IMR-90 (cell line): ENCODE measurements at regions not wholly inside any gene's neighbourhood (a gene's known extent, or its start where the extent isn't known, plus 50 kb on each side); places are given as distances from the start of the nearest gene placed in this dataset.

Source experiments
- ATAC-seq: fragments of 200-7000 bp; cut with Tn5 transposase; 2 replicates; pipeline ENCODE4 v1.9.1; 2020; ENCODE audit warnings: low read depth, mild to moderate bottlenecking, moderate library complexity
- BruUV-seq: library from RNA; stranded (reverse); fragments of 400-500 nt; replicated peaks from 2 replicates; lab custom pipeline; 2021; lab: Mats Ljungman, UMichigan
- CTCF ChIA-PET: fragments of 300-600 bp; formaldehyde crosslinking; extraction: SDS; loops from one replicate; lab custom pipeline; 2021; ENCODE audit warnings: antibody characterized with exemption; lab: Yijun Ruan, JAX
- POLR2A ChIA-PET: fragments of 300-600 bp; sonication (Branson Sonifier 250); formaldehyde crosslinking; loops from one replicate; lab custom pipeline; 2022; ENCODE audit warnings: antibody characterized with exemption; ENCODE audit not compliant: unreplicated experiment; lab: Charles Lee
- DNase-seq: peaks from one replicate; pipeline ENCODE4 v3.0.0; 2013
- H2AFZ ChIP-seq: replicated peaks from 2 replicates; pipeline ENCODE3; 2013; ENCODE audit warnings: low read length, mild to moderate bottlenecking; ENCODE audit not compliant: poor library complexity
- H2AK5ac ChIP-seq: 2 replicates; pipeline ENCODE4 v1.6.1; 2013; ENCODE audit warnings: low read depth, low read length, inconsistent platforms
- H2AK9ac ChIP-seq: replicated peaks from 2 replicates; pipeline ENCODE3; 2013; ENCODE audit warnings: mild to moderate bottlenecking, low read depth, low read length, moderate library complexity; ENCODE audit not compliant: poor library complexity
- H2BK120ac ChIP-seq: 2 replicates; pipeline ENCODE4 v1.6.1; 2013; ENCODE audit warnings: low read depth, low read length, inconsistent platforms
- H2BK15ac ChIP-seq: 3 replicates; pipeline ENCODE4 v1.6.1; 2013; ENCODE audit warnings: low read depth, low read length, inconsistent platforms
- H2BK20ac ChIP-seq: 2 replicates; pipeline ENCODE4 v1.6.1; 2013; ENCODE audit warnings: low read depth, mild to moderate bottlenecking, inconsistent platforms, low read length, moderate library complexity
- H2BK5ac ChIP-seq: 2 replicates; pipeline ENCODE4 v1.6.1; 2013; ENCODE audit warnings: mild to moderate bottlenecking, low read depth, low read length, inconsistent platforms; ENCODE audit not compliant: poor library complexity, severe bottlenecking
- H3K14ac ChIP-seq: replicated peaks from 2 replicates; pipeline ENCODE4 v1.6.1; 2013; ENCODE audit warnings: low read depth, low read length, inconsistent platforms
- H3K18ac ChIP-seq: 2 replicates; pipeline ENCODE4 v1.6.1; 2013; ENCODE audit warnings: low read depth, low read length, control low read depth
- H3K23ac ChIP-seq: 2 replicates; pipeline ENCODE4 v1.6.1; 2013; ENCODE audit warnings: low read depth, low read length, inconsistent platforms
- H3K27ac ChIP-seq: 2 replicates; pipeline ENCODE4 v1.5.1; 2013; ENCODE audit warnings: mild to moderate bottlenecking, control low read depth, low read length; ENCODE audit not compliant: insufficient read depth
- H3K27me3 ChIP-seq: 2 replicates; pipeline ENCODE4 v1.6.1; 2013; ENCODE audit warnings: low read length; ENCODE audit not compliant: control insufficient read depth, insufficient read depth
- H3K36me3 ChIP-seq: 2 replicates; pipeline ENCODE4 v1.6.1; 2013; ENCODE audit warnings: low read length, mixed read lengths; ENCODE audit not compliant: control insufficient read depth, insufficient read depth
- H3K4ac ChIP-seq: 2 replicates; pipeline ENCODE4 v1.6.1; 2013; ENCODE audit warnings: low read depth, low read length, inconsistent platforms
- H3K4me1 ChIP-seq: 2 replicates; pipeline ENCODE4 v1.6.1; 2013; ENCODE audit warnings: low read length, mixed read lengths; ENCODE audit not compliant: control insufficient read depth, insufficient read depth
- H3K4me2 ChIP-seq: 2 replicates; pipeline ENCODE4 v1.6.1; 2013; ENCODE audit warnings: low read depth, mild to moderate bottlenecking, control low read depth, low read length, moderate library complexity
- H3K4me3 ChIP-seq: 2 replicates; pipeline ENCODE4 v1.5.1; 2013; ENCODE audit warnings: low read depth, mild to moderate bottlenecking, control low read depth, low read length, moderate library complexity; ENCODE audit not compliant: insufficient read depth
- H3K56ac ChIP-seq: 2 replicates; pipeline ENCODE4 v1.6.1; 2013; ENCODE audit warnings: low read length, inconsistent platforms; ENCODE audit not compliant: insufficient read depth; ENCODE audit errors: extremely low read depth
- H3K79me1 ChIP-seq, 2 experiments: 2 replicates each; pipeline ENCODE4 v1.6.1; 2013; ENCODE audit warnings: low read length in 2 of 2, inconsistent platforms in 1 of 2, low read depth in 1 of 2
- H3K9ac ChIP-seq: 2 replicates; pipeline ENCODE4 v1.6.1; 2013; ENCODE audit warnings: low read depth, low read length, control low read depth
- H3K9me1 ChIP-seq: 2 replicates; pipeline ENCODE4 v1.6.1; 2013; ENCODE audit warnings: low read length, inconsistent platforms; ENCODE audit not compliant: insufficient read depth
- H3K9me3 ChIP-seq: 2 replicates; pipeline ENCODE4 v1.6.1; 2013; ENCODE audit warnings: low read length; ENCODE audit not compliant: control insufficient read depth, insufficient read depth
- H4K20me1 ChIP-seq: 2 replicates; pipeline ENCODE4 v1.6.1; 2013; ENCODE audit warnings: low read length, inconsistent platforms; ENCODE audit not compliant: insufficient read depth
- H4K5ac ChIP-seq: 2 replicates; pipeline ENCODE4 v1.6.1; 2013; ENCODE audit warnings: mild to moderate bottlenecking, low read depth, low read length, control low read depth
- H4K8ac ChIP-seq, 2 experiments: 2 replicates each; pipeline ENCODE4 v1.6.1; 2013; ENCODE audit warnings: low read depth in 2 of 2, low read length in 2 of 2, control low read depth in 1 of 2, inconsistent platforms in 1 of 2
- H4K91ac ChIP-seq: 2 replicates; pipeline ENCODE4 v1.6.1; 2013; ENCODE audit warnings: low read depth, low read length, inconsistent platforms; ENCODE audit not compliant: insufficient read depth
- BHLHE40 ChIP-seq: fragments of 150-350 bp; IDR thresholded peaks from 2 replicates; pipeline ENCODE4 v1.6.1; 2016; ENCODE audit warnings: mild to moderate bottlenecking, low read depth, low read length
- CEBPB ChIP-seq: IDR thresholded peaks from 2 replicates; pipeline ENCODE4 v1.6.1; 2012; ENCODE audit warnings: low read depth, low read length, improper control_type of control experiment
- FOS ChIP-seq: fragments of 150-350 bp; IDR thresholded peaks from 2 replicates; pipeline ENCODE4 v1.6.1; 2016; ENCODE audit warnings: low read depth, low read length
- MAFK ChIP-seq: IDR thresholded peaks from 2 replicates; pipeline ENCODE4 v1.6.1; 2012; ENCODE audit warnings: low read depth, low read length, improper control_type of control experiment
- MAZ ChIP-seq: IDR thresholded peaks from 2 replicates; pipeline ENCODE4 v1.6.1; 2012; ENCODE audit warnings: low read depth, mild to moderate bottlenecking, low read length, improper control_type of control experiment, moderate library complexity, borderline replicate concordance
- MXI1 ChIP-seq: IDR thresholded peaks from 2 replicates; pipeline ENCODE4 v1.6.1; 2012; ENCODE audit warnings: low read depth, mild to moderate bottlenecking, low read length, moderate library complexity, borderline replicate concordance
- POLR2A ChIP-seq: IDR thresholded peaks from 2 replicates; pipeline ENCODE4 v1.6.1; 2012; ENCODE audit warnings: mild to moderate bottlenecking, low read depth, low read length
- RAD21 ChIP-seq: IDR thresholded peaks from 2 replicates; pipeline ENCODE4 v1.6.1; 2012; ENCODE audit warnings: low read length, improper control_type of control experiment
- RCOR1 ChIP-seq: IDR thresholded peaks from 2 replicates; pipeline ENCODE4 v1.6.1; 2012; ENCODE audit warnings: mild to moderate bottlenecking, low read length, improper control_type of control experiment; ENCODE audit not compliant: insufficient replicate concordance
- RFX5 ChIP-seq: IDR thresholded peaks from 2 replicates; pipeline ENCODE4 v1.8.0; 2012; ENCODE audit warnings: low read depth, mild to moderate bottlenecking, low read length, moderate library complexity
- SMC3 ChIP-seq: fragments of 150-350 bp; IDR thresholded peaks from 2 replicates; pipeline ENCODE4 v1.6.1; 2016; ENCODE audit warnings: low read depth, mild to moderate bottlenecking, antibody characterized with exemption, low read length, moderate library complexity
- WGBS, 2 experiments: methylation state at CpG; one replicate each; pipeline versions ENCODE4 v1.1.5 to v1.1.7; 2013; ENCODE audit warnings: missing lambda C conversion rate in 2 of 2; ENCODE audit not compliant: insufficient read length in 1 of 2; ENCODE audit errors: extremely low coverage in 2 of 2; 5-methylcytosine and 5-hydroxymethylcytosine counted together
- dilution Hi-C: fragments of 300-500 bp; cut with HindIII; formaldehyde crosslinking; loops from one replicate; pipeline ENCODE4 v1.14.3; 2018; ENCODE audit warnings: low sequenced_read_pairs; ENCODE audit not compliant: unreplicated experiment
- in situ Hi-C: fragments of 300-500 bp; cut with MboI; formaldehyde crosslinking; loops from 3 replicates; pipeline ENCODE4 v1.14.3; 2019; ENCODE audit warnings: low sequenced_read_pairs, inconsistent platforms, mixed read lengths
- intact Hi-C: fragments of 100-400 bp; cut with micrococcal nuclease; formaldehyde crosslinking; loops from 2 replicates; pipeline ENCODE4 v1.10.0; 2022
- TF ChIP-seq, protein P1 (sequence below): fragments of 150-350 bp; IDR thresholded peaks from 2 replicates; pipeline ENCODE4 v1.6.1; 2017; ENCODE audit warnings: mild to moderate bottlenecking, antibody characterized with exemption, low read length, low read depth
- TF ChIP-seq, protein P2 (sequence below): conservative IDR thresholded peaks from 2 replicates; pipeline ENCODE4 v1.5.1; 2012; ENCODE audit warnings: mild to moderate bottlenecking, low read depth, low read length, improper control_type of control experiment
- TF ChIP-seq, protein P3 (sequence below): fragments of 150-350 bp; IDR thresholded peaks from 2 replicates; pipeline ENCODE4 v1.6.1; 2016; ENCODE audit warnings: low read depth, mild to moderate bottlenecking, low read length, moderate library complexity, borderline replicate concordance

DNA sequence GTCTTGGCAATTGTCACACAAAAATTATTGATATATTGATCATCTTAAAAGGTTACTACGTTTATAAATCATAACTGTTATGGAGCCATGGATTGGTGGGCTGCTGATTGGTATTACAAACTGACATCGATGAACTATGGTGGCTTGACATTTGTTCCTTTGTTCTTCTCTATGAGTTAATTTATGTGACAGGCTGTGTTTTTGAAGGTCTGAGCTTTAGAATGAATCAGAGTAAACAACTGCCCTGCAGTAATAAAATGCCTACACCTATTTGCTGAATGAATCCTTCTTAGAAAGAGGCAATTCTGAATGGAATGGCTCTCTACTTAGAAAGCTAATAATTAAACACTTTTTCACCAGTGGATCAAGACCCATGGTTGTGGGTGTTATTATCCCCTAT, 506.3 kb upstream of the SPTLC3 start:
- H3K9me1 ChIP-seq: no peaks in the 10 kb centered on the region
- H2BK120ac ChIP-seq: no peak overlapping the region
- no peak overlapping the region for H2BK20ac ChIP-seq
- H4K91ac ChIP-seq: no peak overlapping the region
- TF ChIP-seq POLR2A: no peak
- TF ChIP-seq, protein P1, sequence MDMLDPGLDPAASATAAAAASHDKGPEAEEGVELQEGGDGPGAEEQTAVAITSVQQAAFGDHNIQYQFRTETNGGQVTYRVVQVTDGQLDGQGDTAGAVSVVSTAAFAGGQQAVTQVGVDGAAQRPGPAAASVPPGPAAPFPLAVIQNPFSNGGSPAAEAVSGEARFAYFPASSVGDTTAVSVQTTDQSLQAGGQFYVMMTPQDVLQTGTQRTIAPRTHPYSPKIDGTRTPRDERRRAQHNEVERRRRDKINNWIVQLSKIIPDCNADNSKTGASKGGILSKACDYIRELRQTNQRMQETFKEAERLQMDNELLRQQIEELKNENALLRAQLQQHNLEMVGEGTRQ: no peak
- TF ChIP-seq, protein P2, sequence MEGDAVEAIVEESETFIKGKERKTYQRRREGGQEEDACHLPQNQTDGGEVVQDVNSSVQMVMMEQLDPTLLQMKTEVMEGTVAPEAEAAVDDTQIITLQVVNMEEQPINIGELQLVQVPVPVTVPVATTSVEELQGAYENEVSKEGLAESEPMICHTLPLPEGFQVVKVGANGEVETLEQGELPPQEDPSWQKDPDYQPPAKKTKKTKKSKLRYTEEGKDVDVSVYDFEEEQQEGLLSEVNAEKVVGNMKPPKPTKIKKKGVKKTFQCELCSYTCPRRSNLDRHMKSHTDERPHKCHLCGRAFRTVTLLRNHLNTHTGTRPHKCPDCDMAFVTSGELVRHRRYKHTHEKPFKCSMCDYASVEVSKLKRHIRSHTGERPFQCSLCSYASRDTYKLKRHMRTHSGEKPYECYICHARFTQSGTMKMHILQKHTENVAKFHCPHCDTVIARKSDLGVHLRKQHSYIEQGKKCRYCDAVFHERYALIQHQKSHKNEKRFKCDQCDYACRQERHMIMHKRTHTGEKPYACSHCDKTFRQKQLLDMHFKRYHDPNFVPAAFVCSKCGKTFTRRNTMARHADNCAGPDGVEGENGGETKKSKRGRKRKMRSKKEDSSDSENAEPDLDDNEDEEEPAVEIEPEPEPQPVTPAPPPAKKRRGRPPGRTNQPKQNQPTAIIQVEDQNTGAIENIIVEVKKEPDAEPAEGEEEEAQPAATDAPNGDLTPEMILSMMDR: no peak
- no peak for TF ChIP-seq RCOR1
- no peak for TF ChIP-seq BHLHE40
- no peak for TF ChIP-seq CEBPB
- TF ChIP-seq MAZ: no peak
- no peak for TF ChIP-seq MXI1
- no peak for TF ChIP-seq RAD21
- TF ChIP-seq SMC3: no peak
- TF ChIP-seq RFX5: no peak
- no peak for TF ChIP-seq FOS
- TF ChIP-seq, protein P3, sequence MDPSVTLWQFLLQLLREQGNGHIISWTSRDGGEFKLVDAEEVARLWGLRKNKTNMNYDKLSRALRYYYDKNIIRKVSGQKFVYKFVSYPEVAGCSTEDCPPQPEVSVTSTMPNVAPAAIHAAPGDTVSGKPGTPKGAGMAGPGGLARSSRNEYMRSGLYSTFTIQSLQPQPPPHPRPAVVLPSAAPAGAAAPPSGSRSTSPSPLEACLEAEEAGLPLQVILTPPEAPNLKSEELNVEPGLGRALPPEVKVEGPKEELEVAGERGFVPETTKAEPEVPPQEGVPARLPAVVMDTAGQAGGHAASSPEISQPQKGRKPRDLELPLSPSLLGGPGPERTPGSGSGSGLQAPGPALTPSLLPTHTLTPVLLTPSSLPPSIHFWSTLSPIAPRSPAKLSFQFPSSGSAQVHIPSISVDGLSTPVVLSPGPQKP: no peak
- TF ChIP-seq MAFK: no peak
- no CpG with 5 or more reads among the region's 2 CpGs for WGBS, 2 experiments
- H3K18ac ChIP-seq: no peak overlapping the region
- no TSS peak for BruUV-seq
- H2BK5ac ChIP-seq: no peak overlapping the region
- H3K4me2 ChIP-seq: no peak overlapping the region
- dilution Hi-C loops: no loop called here
- no peak overlapping the region for H2AFZ ChIP-seq
- POLR2A ChIA-PET: no interaction called here
- no peaks in the 10 kb centered on the region for H3K79me1 ChIP-seq
- no peak overlapping the region for H2AK9ac ChIP-seq
- H3K27ac ChIP-seq: no peak overlapping the region
- H3K27me3 ChIP-seq: no peaks in the 10 kb centered on the region
- no peak overlapping the region for H3K56ac ChIP-seq
- H3K23ac ChIP-seq: no peak overlapping the region
- in situ Hi-C loops: no loop called here
- intact Hi-C loops: no loop called here
- H3K4me3 ChIP-seq: no peak overlapping the region
- H3K9ac ChIP-seq: no peak overlapping the region
- no peaks in the 10 kb centered on the region for H3K36me3 ChIP-seq
- no peak overlapping the region for H3K4ac ChIP-seq
- peaks cover 9% of the 10 kb centered on the region for H3K9me3 ChIP-seq
- H4K5ac ChIP-seq: no peak overlapping the region
- H4K20me1 ChIP-seq: no peaks in the 10 kb centered on the region
- ATAC-seq (no peak), DNase-seq (no peak)
- H2AK5ac ChIP-seq: no peak overlapping the region
- no peak overlapping the region for H2BK15ac ChIP-seq
- no peaks in the 10 kb centered on the region for H3K4me1 ChIP-seq
- no peak overlapping the region for H4K8ac ChIP-seq
- CTCF ChIA-PET: no interaction called here
- no peak overlapping the region for H3K14ac ChIP-seq
